Stimulated activated naive CD8-positive, alpha-beta T cell treated with anti-CD3 and anti-CD28 coated beads, Interleukin-15, amount 100 ng/mL, for 72 hours (primary cell): ENCODE measurements at regions not wholly inside any gene's neighbourhood (a gene's known extent, or its start where the extent isn't known, plus 50 kb on each side); places are given as distances from the start of the nearest gene placed in this dataset.

ENCODE experiments used
- ATAC-seq: fragments of 150-1000 bp; cut with Tn5 transposase; 2 replicates; pipeline ENCODE4 v1.10.0; 2021; ENCODE audit warnings: mild to moderate bottlenecking, moderate library complexity
- DNase-seq, 2 donors: peaks; one replicate each; pipeline ENCODE4 v3.0.0; 2021 to 2022
- H3K27ac Mint-ChIP-seq, 2 donors: one replicate each; pipeline ENCODE4 v1.8.0; 2022; ENCODE audit warnings: mild to moderate bottlenecking in 2 of 2, mixed read lengths in 2 of 2, moderate library complexity in 2 of 2
- H3K27me3 Mint-ChIP-seq: one replicate; pipeline ENCODE4 v1.8.0; 2022; ENCODE audit warnings: mixed read lengths
- H3K4me1 Mint-ChIP-seq: one replicate; pipeline ENCODE4 v1.8.0; 2022; ENCODE audit warnings: mild to moderate bottlenecking, mixed read lengths
- H3K4me3 Mint-ChIP-seq, 2 donors: one replicate each; pipeline ENCODE4 v1.8.0; 2022; ENCODE audit warnings: mild to moderate bottlenecking in 2 of 2, mixed read lengths in 2 of 2, moderate library complexity in 1 of 2
- H3K9me3 Mint-ChIP-seq, 2 donors: one replicate each; pipeline ENCODE4 v1.8.0; 2022; ENCODE audit warnings: mixed read lengths in 2 of 2

DNA sequence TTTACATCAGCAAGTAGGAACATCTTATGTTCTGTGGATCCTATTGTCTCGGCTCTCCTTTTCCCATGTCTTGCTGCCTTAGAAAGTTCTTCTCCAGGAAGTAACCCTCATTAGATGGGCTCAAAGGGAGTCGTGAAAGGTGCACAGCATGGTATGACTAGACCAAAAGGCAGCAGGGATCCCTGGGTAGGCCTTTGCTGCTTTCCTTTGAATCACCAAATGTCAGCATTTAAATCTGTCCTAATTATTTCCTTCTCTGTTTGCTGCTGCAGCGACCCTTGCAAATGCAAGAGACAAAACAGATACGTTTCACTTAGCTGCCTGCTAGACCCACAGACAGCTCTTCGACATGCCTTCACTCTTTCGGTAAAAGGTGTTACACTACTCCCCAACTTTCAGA, 218.4 kb downstream of the ACTL7B start:
- H3K4me3 Mint-ChIP-seq, result no peak overlapping the region
- no peak for ATAC-seq
- no peak overlapping the region for H3K27ac Mint-ChIP-seq
- H3K9me3 Mint-ChIP-seq, result no peaks in the 10 kb centered on the region
- DNase-seq, result no peak
- no peaks in the 10 kb centered on the region for H3K4me1 Mint-ChIP-seq
- H3K27me3 Mint-ChIP-seq, result no peaks in the 10 kb centered on the region

DNA sequence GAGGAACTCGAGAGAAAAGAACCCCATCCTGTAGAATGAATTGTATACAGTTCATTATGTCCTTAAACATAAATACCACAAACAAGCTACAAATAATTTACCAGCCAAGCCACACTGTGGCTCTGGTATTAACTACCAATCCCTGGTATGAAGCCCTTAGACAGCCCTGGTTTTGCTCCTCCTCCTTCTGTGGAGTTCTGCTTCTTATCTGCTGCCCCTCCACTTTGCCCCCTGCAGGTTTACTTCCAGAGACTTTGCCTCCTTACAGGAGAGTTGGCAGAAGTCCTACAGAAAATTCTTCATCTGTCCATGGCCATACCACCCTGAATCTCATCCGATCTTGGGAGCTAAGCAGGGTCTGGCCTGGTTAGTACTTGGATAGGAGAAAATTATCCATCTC, 219.8 kb downstream of the ACTL7B start:
- no peaks in the 10 kb centered on the region for H3K27me3 Mint-ChIP-seq
- no peak overlapping the region for H3K4me3 Mint-ChIP-seq
- no peak for ATAC-seq
- no peak for DNase-seq
- no peaks in the 10 kb centered on the region for H3K4me1 Mint-ChIP-seq
- no peak overlapping the region for H3K27ac Mint-ChIP-seq
- H3K9me3 Mint-ChIP-seq, result peaks cover 0 to 4% of the 10 kb centered on the region in 2 donors

DNA sequence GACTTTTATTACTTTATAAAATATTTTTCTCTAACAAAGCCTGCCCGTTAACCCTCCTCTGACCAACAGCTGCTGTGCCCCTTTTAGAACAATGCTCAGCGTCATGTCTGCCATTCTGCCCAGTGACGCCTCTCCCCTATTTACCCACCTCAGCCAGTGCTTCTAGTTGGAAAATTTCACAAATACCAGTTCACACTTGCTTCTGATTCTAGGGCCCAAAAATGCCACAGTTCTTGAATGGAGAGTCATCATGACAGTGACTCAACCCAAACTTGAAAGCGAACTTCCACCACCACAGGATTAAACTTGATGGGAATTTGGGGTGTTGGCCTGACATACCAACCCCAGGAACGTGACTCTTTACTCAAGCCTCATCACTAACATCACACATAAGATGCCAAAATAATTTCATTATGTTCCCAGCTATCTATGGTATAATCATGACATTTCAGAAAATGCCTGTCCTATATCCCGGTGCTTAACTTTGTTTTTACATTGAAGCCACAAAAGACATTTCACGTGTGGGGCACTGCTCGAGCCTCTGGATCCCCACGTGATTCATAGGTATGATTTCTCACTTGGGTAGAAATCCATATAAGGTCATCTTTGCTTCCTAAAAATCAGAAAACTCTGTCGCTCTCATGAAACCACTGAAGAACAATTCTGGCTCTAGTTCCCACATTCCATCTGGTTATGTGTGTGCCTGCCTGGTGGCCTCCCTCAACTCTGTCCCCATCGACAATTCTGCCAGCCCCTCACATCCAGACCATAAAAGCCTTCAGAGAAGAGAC, 220.9 kb downstream of the ACTL7B start:
- H3K27ac Mint-ChIP-seq, result no peak overlapping the region
- H3K4me1 Mint-ChIP-seq, result no peaks in the 10 kb centered on the region
- no peak overlapping the region for H3K4me3 Mint-ChIP-seq
- peaks cover 0 to 4% of the 10 kb centered on the region in 2 donors for H3K9me3 Mint-ChIP-seq
- ATAC-seq (no peak), DNase-seq (no peak)
- no peaks in the 10 kb centered on the region for H3K27me3 Mint-ChIP-seq

DNA sequence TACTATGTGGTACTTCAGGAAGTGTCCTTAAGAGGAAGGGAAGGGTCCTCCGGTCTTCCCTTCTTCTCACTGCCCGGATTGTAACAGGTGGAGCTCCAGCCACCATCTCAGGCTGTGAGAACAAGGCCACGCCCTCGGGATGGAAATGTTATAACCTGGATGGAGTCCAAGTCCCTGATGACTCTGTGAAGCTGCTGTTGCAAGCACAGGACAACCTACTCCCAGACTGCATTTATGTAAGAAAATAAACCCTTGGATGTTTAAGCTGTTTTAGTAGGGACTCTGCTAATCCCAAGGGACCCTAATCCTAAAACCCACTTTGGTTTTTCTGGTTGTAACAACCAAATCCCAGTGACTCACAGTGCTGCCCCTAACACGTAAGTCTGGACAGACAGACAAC, 221.6 kb downstream of the ACTL7B start:
- Mint-ChIP-seq H3K4me3 (no peak overlapping the region), H3K27me3 (no peaks in the 10 kb centered on the region), H3K4me1 (no peaks in the 10 kb centered on the region), H3K9me3 (peaks cover 4 to 6% of the 10 kb centered on the region in 2 donors), H3K27ac (no peak overlapping the region)
- no peak for ATAC-seq
- no peak for DNase-seq

DNA sequence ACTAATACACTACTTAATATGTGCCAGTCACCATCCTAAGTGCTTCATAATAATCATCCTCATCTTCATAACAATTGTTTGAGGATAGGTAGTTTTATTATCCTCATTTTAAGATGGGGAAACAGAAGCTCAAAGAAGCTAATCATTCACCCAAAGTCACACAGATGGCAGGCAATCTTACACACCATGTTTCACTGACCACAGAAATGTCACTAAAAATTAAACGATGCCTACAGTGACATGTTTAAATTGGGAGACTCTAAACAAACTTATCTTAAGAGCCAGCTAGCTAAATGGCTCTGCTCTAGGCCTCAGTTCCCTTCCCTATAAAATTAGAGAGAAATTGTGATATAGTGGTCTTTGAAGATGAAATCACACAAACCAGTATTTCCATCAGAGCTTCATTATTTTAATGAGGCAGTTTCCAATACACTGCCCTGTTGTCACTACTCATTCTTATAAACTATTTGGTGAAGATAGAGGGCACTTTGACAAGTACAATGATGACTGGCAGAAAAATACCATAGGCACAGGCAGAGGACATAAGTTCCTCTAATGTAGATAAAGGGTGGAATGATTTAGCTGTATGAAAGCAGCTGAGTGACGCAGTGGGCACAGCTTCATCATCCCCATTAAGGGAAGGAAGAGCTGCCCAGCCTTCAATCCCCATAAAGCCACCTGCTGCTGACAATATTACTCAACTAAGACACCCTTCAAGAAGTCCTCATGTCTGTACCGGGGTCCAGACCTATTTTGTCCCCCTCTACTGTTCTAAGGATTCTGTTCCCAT, 224.1 kb downstream of the ACTL7B start:
- H3K4me1 Mint-ChIP-seq, result no peaks in the 10 kb centered on the region
- no peak overlapping the region for H3K27ac Mint-ChIP-seq
- H3K27me3 Mint-ChIP-seq, result no peaks in the 10 kb centered on the region
- no peak overlapping the region for H3K4me3 Mint-ChIP-seq
- peaks cover 4 to 6% of the 10 kb centered on the region in 2 donors for H3K9me3 Mint-ChIP-seq
- ATAC-seq (no peak), DNase-seq (no peak)

DNA sequence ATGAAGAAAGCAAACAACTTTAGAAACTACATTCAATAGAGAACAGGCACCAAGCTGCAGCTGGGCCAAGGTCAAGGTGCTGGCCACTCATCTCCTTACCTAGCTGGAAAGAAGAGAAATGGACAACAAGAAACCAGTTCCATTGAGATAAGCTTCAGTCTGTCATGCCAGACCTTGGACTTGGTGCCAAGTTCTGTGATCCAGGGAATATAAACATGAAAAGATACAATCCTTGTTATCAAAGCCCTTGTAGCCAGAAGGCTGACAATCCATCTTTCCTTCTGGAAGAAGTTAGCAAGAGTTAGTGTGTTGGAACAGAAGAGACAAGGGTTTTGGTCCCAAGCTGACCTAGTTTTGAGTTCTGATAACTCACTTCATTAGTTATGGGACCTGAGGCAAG, 227.5 kb downstream of the ACTL7B start:
- DNase-seq (no peak), ATAC-seq (no peak)
- Mint-ChIP-seq H3K27ac (no peak overlapping the region), H3K4me3 (no peak overlapping the region), H3K9me3 (peaks cover 4 to 6% of the 10 kb centered on the region in 2 donors), H3K27me3 (no peaks in the 10 kb centered on the region), H3K4me1 (no peaks in the 10 kb centered on the region)

DNA sequence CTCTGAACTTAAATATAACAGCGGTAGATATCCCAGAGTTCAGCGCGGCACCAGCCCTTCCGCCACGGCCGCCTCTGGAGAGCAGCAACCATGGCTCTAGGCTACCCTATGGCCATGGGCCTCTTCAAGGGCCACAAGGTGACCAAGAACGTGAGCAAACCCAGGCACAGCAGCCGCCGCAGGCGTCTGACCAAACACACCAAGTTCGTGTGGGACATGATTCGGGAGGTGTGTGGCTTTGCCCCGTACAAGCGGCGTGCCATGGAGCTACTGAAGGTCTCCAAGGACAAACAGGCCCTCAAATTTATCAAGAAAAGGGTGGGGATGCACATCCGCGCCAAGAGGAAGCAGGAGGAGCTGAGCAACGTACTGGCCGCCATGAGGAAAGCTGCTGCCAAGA, 229.0 kb downstream of the ACTL7B start:
- DNase-seq (no peak), ATAC-seq (no peak)
- H3K27ac Mint-ChIP-seq, result no peak overlapping the region
- H3K4me3 Mint-ChIP-seq, result no peak overlapping the region
- peaks cover 4 to 6% of the 10 kb centered on the region in 2 donors for H3K9me3 Mint-ChIP-seq
- H3K4me1 Mint-ChIP-seq, result no peaks in the 10 kb centered on the region
- no peaks in the 10 kb centered on the region for H3K27me3 Mint-ChIP-seq

DNA sequence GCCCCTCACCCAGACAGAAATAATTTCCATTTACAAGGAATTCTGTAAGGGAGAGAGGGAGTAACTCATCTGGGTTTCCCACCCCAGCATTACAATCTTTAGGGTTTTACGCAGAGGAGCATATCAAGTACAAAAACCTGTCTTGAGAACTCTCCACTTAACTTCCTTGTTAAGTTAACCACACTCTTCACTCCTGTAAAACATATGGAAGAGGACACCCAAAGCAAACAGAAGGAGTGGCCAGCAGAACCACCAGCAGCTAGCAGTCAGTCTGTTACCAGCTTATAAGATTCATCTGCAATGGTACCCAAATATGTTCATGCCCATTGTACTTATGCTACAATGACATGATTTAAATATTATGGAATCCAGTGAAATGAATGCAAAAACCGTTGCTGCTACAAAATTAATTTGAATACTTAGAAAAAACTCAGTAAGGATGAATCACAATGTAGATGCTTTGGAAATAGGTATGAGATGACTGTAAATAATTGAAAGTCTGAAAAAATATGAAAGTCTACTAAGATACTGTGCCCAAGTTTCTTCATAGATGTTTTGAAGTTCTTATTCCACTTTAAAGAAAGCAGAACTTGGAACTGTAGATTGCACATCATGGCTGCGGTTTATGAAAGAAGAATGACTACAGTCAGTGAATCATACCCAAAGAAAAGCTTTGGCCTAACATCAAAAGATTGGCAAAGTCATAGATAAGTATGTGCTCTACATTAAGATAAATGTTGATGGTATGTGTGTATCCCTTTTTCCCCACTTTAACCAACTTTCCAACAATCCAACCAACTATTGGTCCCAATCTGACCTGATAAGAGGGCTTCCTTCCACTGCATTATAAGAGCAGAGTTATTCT, 233.6 kb downstream of the ACTL7B start:
- no peaks in the 10 kb centered on the region for H3K4me1 Mint-ChIP-seq
- DNase-seq, result no peak

DNA sequence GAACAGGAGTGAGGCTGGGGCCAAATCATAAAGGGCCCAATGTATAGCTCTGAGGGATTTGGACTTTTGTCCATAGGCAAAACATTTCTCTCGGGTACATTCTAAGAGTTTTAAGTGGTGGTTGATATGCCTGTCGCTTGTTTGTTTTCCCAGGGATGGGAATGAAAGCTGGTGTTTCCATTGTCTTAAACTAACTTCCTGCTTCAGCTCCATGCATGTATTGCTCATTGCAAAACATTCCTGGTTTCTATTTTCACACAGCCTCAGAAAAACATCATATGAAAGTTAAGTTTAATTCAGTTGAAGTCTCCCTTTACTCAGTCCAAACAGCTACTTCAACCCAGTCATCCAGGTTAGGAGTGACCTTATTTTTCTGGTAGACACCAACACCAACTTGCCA, 235.0 kb downstream of the ACTL7B start:
- Mint-ChIP-seq H3K27ac (no peak overlapping the region), H3K27me3 (no peaks in the 10 kb centered on the region), H3K9me3 (peaks cover 11 to 12% of the 10 kb centered on the region in 2 donors), H3K4me3 (no peak overlapping the region), H3K4me1 (no peaks in the 10 kb centered on the region)
- no peak for DNase-seq
- ATAC-seq, result no peak

More for the DNA sequence above, 233.6 kb downstream of the ACTL7B start:
- H3K4me3 Mint-ChIP-seq, result no peak overlapping the region
- H3K27me3 Mint-ChIP-seq, result no peaks in the 10 kb centered on the region
- H3K27ac Mint-ChIP-seq, result no peak overlapping the region
- no peak for ATAC-seq
- H3K9me3 Mint-ChIP-seq, result peaks cover 3 to 8% of the 10 kb centered on the region in 2 donors

DNA sequence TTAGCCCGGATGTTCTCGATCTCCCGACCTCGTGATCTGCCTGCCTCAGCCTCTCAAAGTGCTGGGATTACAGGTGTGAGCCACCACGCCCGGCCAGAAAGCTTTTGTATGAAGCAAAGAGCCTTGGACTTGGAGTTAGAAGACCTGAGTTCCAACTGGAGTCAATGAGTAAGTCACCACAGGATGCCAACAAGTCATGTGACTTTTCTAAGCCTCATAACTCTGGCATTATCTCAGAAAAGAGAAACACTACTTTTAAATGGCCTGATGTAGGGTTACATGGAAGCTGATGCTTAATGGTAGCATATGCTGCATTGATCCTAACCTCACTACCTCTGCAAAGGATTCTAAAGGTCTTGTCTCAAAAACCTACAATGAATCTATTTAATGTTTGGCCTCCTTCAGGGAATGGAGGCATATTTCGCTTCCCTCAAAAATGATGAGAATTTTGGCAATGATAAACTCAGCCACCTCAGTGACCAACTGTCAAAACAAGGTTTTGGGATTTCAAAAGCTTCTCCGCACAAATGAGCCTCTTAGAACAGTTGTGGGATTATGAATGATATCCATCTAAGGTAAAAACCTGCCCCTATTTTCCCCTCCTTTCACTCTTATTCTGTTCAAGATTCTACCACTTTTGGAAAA, 236.8 kb downstream of the ACTL7B start:
- no peak overlapping the region for H3K4me3 Mint-ChIP-seq
- peaks cover 11 to 12% of the 10 kb centered on the region in 2 donors for H3K9me3 Mint-ChIP-seq
- H3K27me3 Mint-ChIP-seq, result no peaks in the 10 kb centered on the region
- no peak for ATAC-seq
- no peak overlapping the region for H3K27ac Mint-ChIP-seq
- no peaks in the 10 kb centered on the region for H3K4me1 Mint-ChIP-seq
- no peak for DNase-seq

DNA sequence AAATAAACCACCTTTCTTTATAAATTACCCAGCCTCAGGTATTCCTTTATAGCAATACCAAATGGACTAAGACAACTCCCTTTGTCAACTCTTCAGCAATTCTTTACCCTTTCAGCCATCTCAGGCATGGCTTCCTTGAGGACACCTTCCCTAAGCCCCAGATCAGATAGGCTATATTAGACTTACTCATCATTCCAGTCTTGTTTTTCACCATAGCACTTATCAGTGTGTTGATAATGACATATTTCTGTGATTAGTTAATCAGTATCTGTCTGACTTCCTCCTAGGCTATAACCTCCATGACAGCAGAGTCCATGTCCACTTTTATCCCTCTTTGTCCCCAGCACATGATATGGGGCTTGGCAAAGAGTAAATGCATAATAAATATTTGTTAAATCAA, 238.1 kb downstream of the ACTL7B start:
- H3K4me1 Mint-ChIP-seq, result no peaks in the 10 kb centered on the region
- no peak for ATAC-seq

DNA sequence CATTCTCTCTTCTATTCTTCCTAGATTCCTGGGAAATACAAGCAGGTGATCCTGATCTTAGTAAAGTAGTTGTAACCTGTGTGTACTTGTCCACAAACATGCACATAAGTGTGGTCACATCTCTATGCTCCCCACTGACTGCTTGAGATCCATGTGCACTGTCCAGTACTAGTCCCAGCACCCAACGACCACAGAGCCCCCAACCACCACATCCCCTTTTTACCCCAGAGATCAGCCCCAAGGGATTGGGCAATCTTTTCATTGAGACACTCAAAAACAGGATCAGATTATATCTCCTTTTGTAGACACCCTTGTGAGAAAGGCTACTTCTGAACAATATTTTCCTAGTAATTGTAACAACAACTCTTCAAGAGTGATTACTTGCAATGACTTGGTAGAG, 240.6 kb downstream of the ACTL7B start:
- DNase-seq (no peak), ATAC-seq (no peak)
- no peaks in the 10 kb centered on the region for H3K27me3 Mint-ChIP-seq
- H3K9me3 Mint-ChIP-seq, result peaks cover 7 to 11% of the 10 kb centered on the region in 2 donors
- no peak overlapping the region for H3K4me3 Mint-ChIP-seq
- no peaks in the 10 kb centered on the region for H3K4me1 Mint-ChIP-seq
- H3K27ac Mint-ChIP-seq, result no peak overlapping the region

More for the DNA sequence above, 238.1 kb downstream of the ACTL7B start:
- no peak for DNase-seq
- Mint-ChIP-seq H3K27ac (peak overlapping the region in 1 of 2 donors; percentile 4), H3K27me3 (no peaks in the 10 kb centered on the region), H3K9me3 (peaks cover 11 to 12% of the 10 kb centered on the region in 2 donors), H3K4me3 (no peak overlapping the region)

DNA sequence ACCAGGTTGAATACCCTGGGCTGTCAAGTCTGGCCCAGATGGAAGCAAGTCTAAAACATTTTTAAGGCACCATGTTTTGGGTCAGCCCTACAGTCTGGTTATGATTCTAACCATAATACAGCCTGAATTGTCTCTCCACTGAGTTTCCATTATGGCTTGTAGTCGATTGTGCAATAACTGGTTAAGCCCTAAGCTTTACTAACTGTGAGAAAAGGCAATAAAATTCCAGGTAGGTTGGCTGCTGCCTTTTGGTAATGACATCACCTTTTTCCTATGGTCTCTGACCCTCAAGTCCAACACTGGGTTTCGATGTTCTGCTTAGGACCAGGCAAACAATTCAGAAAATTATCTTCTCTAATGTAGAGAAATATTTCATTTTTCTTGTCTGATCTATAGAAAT, 243.3 kb downstream of the ACTL7B start:
- DNase-seq, result no peak
- Mint-ChIP-seq H3K9me3 (peaks cover 11 to 13% of the 10 kb centered on the region in 2 donors), H3K27ac (no peak overlapping the region), H3K4me1 (no peaks in the 10 kb centered on the region), H3K27me3 (no peaks in the 10 kb centered on the region), H3K4me3 (no peak overlapping the region)
- no peak for ATAC-seq

DNA sequence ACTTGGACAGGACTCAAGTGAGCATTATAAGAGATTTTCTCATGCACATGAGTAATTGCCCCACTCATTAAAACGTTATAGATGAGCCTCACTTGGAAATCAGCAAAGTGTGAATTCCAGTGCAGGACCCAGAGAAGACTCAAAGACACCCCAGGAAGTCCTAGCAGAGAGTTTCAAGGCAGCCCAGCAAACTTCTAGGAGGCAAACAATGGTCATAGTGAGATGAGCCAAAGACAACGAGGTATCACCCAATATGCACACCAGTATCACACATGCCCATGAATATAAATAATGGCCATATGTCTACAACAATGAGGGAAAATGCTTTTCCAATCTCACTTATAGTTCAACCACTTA, 245.9 kb downstream of the ACTL7B start:
- no peaks in the 10 kb centered on the region for H3K27me3 Mint-ChIP-seq
- no peak overlapping the region for H3K27ac Mint-ChIP-seq
- no peak overlapping the region for H3K4me3 Mint-ChIP-seq
- H3K4me1 Mint-ChIP-seq, result no peaks in the 10 kb centered on the region
- ATAC-seq, result no peak
- no peak for DNase-seq
- H3K9me3 Mint-ChIP-seq, result peaks cover 0 to 8% of the 10 kb centered on the region in 2 donors

DNA sequence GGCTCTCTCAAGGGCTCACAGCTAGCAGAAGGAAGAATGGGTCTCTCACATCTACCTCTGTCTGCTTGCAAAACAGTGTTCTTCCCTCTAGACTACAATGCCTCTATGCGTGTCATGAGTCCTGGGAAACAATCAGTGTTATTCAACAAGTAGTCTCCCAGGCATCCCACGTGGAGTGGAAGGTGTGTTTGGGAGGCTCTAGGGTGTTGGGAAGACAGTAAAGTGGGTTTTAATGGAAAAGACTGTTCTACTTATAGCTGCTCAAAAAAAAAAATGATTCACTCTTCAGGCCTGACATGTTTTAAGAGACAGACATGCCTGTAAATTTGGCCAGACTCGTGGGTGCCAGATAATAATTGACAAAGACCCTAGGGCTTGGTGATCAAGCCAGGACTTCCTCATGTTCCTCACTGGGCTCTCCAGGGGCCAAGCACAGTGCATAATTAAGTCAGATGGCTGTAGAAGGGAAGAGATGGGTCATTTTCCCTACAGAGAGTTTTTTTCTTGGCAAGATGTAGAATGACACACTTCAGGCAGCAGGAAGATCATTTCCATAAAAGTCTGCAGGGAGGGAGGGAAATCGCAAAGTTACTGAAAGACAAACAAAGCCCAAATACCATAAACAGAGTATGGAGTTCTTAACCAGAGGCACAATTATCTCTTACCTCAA, 246.4 kb downstream of the ACTL7B start:
- ATAC-seq, result no peak
- DNase-seq, result no peak
- H3K9me3 Mint-ChIP-seq, result peaks cover under 1 to 11% of the 10 kb centered on the region in 2 donors
- no peak overlapping the region for H3K4me3 Mint-ChIP-seq
- no peak overlapping the region for H3K27ac Mint-ChIP-seq
- no peaks in the 10 kb centered on the region for H3K27me3 Mint-ChIP-seq
- H3K4me1 Mint-ChIP-seq, result no peaks in the 10 kb centered on the region
